Heart right ventricle (tissue), 16 donors: ENCODE measurements at regions not wholly inside any gene's neighbourhood (a gene's known extent, or its start where the extent isn't known, plus 50 kb on each side); places are given as distances from the start of the nearest gene placed in this dataset.

ENCODE experiments used
- ATAC-seq, 8 donors: fragments of 200-7000 bp; cut with Tn5 transposase; one replicate each; pipeline ENCODE4 v1.9.1; 2020; ENCODE audit warnings: mild to moderate bottlenecking in 8 of 8, moderate library complexity in 8 of 8, moderate number of reproducible peaks in 1 of 8
- DNase-seq, 2 donors: peaks; one replicate each; pipeline ENCODE4 v3.0.0-alpha.2; 2020
- H3K27ac ChIP-seq, 10 donors: fragments of 200-600 bp; sonication (generic) in 2 of 10; one replicate each; pipeline versions ENCODE4 v1.5.0 to v1.8.0; 2020 to 2022; ENCODE audit warnings: mild to moderate bottlenecking in 3 of 10
- H3K27me3 ChIP-seq, 7 donors: fragments of 200-600 bp; one replicate each; pipeline ENCODE4 v1.8.0; 2021 to 2022; ENCODE audit warnings: mild to moderate bottlenecking in 2 of 7
- H3K36me3 ChIP-seq, 9 donors: fragments of 200-600 bp; sonication (generic) in 1 of 9; one replicate each; pipeline versions ENCODE4 v1.5.0 to v1.8.0; 2020 to 2022; ENCODE audit warnings: mild to moderate bottlenecking in 2 of 9
- H3K4me1 ChIP-seq, 9 donors: fragments of 200-600 bp; sonication (generic) in 1 of 9; one replicate each; pipeline versions ENCODE4 v1.5.0 to v1.8.0; 2020 to 2022; ENCODE audit warnings: mild to moderate bottlenecking in 4 of 9
- H3K4me3 ChIP-seq, 10 donors: fragments of 200-600 bp; sonication (generic) in 2 of 10; one replicate each; pipeline versions ENCODE4 v1.5.0 to v1.8.0; 2020 to 2022; ENCODE audit warnings: mild to moderate bottlenecking in 7 of 10, moderate library complexity in 2 of 10
- H3K9me3 ChIP-seq, 11 donors: fragments of 200-600 bp in 10 of 11; sonication (generic) in 2 of 11; one replicate each; pipeline versions ENCODE4 v1.5.0 to v1.8.0; 2013 to 2022; ENCODE audit warnings: mild to moderate bottlenecking in 2 of 11, control low read depth in 1 of 11, moderate library complexity in 1 of 11
- WGBS, 2 donors: extraction: QIAGEN DNeasy Blood & Tissue Kit; methylation state at CpG; one replicate each; pipeline ENCODE4 v1.1.7; 2013; ENCODE audit warnings: inconsistent platforms in 1 of 2; 5-methylcytosine and 5-hydroxymethylcytosine counted together
- intact Hi-C, 10 donors: fragments of 100-400 bp; cut with DNase I; formaldehyde crosslinking; loops; one replicate each; pipeline versions ENCODE4 v1.11.1 to v1.14.2; 2022
- TF ChIP-seq, protein P1 (sequence below), 9 donors: fragments of 200-600 bp; sonication (generic) in 2 of 9; IDR thresholded peaks; one replicate each; pipeline versions ENCODE4 v1.5.0 to v1.8.0; 2021 to 2022; ENCODE audit warnings: antibody characterized with exemption in 9 of 9, mild to moderate bottlenecking in 5 of 9, moderate library complexity in 1 of 9
- donor health status: Arrhythmogenic right ventricular cardiomyopathy.
- donor health status: ischemic (EF 13 %, LVEDD 7.1; RV severe dilation, severe dysfunction).
- donor health status: healthy with polysubstance abuse.
- donor health status: DM: no; HTN: yes; CAD: no.
- donor health status: DM: no; HTN: no; CAD: no.
- donor health status: ischemic (EF 25% LVEDD 6.9; RV normal size, moderate dysfunction).
- donor health status: ischemic (EF 25% LVEDD 5.7; RV mildly dilated, moderate dysfunction).
- donor health status: healthy.
- donor health status: DM: yes; HTN: yes; CAD: no.
- donor health status: Ischemic cardiomyopathy.
- donor health status: ischemic (EF 35%, LVEDD 5.7; RV mildly dilated, moderate dysfunction).
- donor health status: nonischemic (EF 11% LVEDD 7.7; RV severe dilation, severe dysfunction).
- donor health status: DM: yes; HTN: yes; CAD: no.
- donor health status: PGD.
- donor health status: ischemic (EF 29% LVEDD 5.4; RV normal size, mild dysfunction).
- donor health status: nonischemic (EF 23%, LVEDD 6.1; RV moderate dilation, normal function).

DNA sequence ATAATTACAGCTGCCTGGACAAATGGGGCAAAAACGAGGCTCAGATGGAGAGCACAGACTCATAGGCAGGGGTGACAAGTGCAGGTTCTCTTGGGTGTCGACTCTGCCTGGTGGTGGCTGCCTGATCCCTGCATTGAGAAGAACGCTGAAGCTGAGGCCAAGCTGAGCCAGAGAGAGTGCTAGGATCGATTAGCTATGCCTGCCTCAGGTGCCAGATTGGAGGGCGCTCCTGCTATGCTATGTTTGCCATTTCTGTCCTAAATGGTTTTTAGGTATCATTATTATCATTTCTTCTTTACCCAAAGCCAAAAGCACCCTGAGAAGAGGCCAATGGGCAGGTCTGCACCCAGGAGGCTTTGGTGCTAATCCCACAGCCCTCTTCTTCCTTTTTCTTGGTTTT, 53.9 kb upstream of the SLC6A11 start:
- ATAC-seq (no peak), DNase-seq (no peak)
- Histone ChIP-seq H3K4me3 (no peak overlapping the region), H3K9me3 (no peaks in the 10 kb centered on the region), H3K36me3 (no peaks in the 10 kb centered on the region), H3K4me1 (no peaks in the 10 kb centered on the region), H3K27me3 (peaks cover 3 to 78% (median 65%) of the 10 kb centered on the region in 7 donors), H3K27ac (no peak overlapping the region)
- TF ChIP-seq, protein P1, sequence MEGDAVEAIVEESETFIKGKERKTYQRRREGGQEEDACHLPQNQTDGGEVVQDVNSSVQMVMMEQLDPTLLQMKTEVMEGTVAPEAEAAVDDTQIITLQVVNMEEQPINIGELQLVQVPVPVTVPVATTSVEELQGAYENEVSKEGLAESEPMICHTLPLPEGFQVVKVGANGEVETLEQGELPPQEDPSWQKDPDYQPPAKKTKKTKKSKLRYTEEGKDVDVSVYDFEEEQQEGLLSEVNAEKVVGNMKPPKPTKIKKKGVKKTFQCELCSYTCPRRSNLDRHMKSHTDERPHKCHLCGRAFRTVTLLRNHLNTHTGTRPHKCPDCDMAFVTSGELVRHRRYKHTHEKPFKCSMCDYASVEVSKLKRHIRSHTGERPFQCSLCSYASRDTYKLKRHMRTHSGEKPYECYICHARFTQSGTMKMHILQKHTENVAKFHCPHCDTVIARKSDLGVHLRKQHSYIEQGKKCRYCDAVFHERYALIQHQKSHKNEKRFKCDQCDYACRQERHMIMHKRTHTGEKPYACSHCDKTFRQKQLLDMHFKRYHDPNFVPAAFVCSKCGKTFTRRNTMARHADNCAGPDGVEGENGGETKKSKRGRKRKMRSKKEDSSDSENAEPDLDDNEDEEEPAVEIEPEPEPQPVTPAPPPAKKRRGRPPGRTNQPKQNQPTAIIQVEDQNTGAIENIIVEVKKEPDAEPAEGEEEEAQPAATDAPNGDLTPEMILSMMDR (IDR thresholded peaks at IDR 0.05) = no peak
- intact Hi-C loops = loop anchor here in 3 of 10 donors (5.0 kb wide), 3 partner anchors 120 to 295 kb away; no protein-coding TSS in a partner anchor
- 40 to 41% methylated on average over 5 of the region's 5 CpGs for WGBS, 2 donors

DNA sequence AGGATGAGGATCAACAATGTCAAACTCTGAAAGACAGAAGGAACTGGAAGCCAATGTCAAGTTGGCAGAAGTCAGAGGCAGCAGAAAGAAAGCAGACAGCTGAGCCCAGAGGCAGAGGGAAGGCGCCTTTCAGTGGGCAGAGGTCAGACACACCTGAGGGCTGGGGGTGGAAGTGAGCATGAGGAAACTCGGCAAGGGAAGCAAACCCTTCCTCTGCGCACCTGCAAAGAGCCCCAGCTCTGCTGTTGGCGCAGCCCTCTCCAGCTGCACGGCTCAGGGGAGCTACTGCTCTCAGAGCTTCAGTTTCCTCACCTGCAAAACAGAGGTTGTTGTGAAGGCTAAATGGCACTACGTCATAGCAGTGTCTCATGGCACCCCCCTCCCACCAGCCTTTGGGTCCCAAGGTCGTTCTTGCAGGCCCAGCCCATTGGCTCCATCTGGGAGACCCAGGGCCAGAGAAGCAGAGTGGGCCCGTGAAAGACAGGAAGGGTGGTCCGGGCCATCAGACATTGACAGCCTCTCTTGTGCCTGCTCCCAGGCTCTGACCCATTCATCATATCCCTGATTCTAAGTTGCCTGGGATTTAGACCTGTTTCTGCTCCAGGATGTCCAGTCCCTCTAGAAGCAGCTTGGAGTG, 53.3 kb upstream of the SLC6A11 start:
- intact Hi-C loops = loop anchor here in 3 of 10 donors (5.0 kb wide), 3 partner anchors 120 to 295 kb away; no protein-coding TSS in a partner anchor
- no peak for ATAC-seq
- no peak for DNase-seq
- H3K4me1 ChIP-seq = no peaks in the 10 kb centered on the region
- no peak overlapping the region for H3K27ac ChIP-seq
- no peaks in the 10 kb centered on the region for H3K36me3 ChIP-seq
- no peaks in the 10 kb centered on the region for H3K9me3 ChIP-seq
- TF ChIP-seq, protein P1 (IDR thresholded peaks at IDR 0.05) = no peak
- peaks cover 3 to 82% (median 65%) of the 10 kb centered on the region in 7 donors for H3K27me3 ChIP-seq
- H3K4me3 ChIP-seq = no peak overlapping the region
- WGBS, 2 donors = 63 to 70% methylated on average over 9 of the region's 9 CpGs

DNA sequence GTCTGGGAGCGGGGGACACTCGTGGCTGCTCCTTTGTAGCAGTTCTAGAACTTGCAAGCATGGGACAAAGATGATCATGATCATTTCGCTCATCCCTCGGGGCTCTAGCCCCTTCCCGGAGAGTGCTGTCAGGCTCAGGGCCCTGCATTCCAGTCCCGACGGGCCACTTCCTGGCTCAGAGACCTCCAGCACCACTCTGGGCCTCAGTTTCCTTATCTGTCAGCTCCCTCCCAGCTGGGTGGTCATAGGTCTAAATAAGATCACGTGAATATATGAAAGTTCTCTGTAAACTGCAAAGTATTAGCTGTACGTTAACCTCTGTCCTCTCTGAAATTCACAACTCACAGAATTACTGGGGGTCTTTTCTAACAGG, 52.8 kb upstream of the SLC6A11 start:
- no peaks in the 10 kb centered on the region for H3K9me3 ChIP-seq
- WGBS, 2 donors = 77 to 82% methylated on average over 9 of the region's 9 CpGs
- TF ChIP-seq, protein P1 (IDR thresholded peaks at IDR 0.05) = no peak
- no peaks in the 10 kb centered on the region for H3K4me1 ChIP-seq
- ATAC-seq = no peak
- intact Hi-C loops = loop anchor here in 3 of 10 donors (5.0 kb wide), 3 partner anchors 119 to 294 kb away; no protein-coding TSS in a partner anchor
- no peak overlapping the region for H3K4me3 ChIP-seq
- no peaks in the 10 kb centered on the region for H3K36me3 ChIP-seq
- H3K27me3 ChIP-seq = peaks cover 3 to 80% (median 62%) of the 10 kb centered on the region in 7 donors
- DNase-seq = no peak
- H3K27ac ChIP-seq = no peak overlapping the region

DNA sequence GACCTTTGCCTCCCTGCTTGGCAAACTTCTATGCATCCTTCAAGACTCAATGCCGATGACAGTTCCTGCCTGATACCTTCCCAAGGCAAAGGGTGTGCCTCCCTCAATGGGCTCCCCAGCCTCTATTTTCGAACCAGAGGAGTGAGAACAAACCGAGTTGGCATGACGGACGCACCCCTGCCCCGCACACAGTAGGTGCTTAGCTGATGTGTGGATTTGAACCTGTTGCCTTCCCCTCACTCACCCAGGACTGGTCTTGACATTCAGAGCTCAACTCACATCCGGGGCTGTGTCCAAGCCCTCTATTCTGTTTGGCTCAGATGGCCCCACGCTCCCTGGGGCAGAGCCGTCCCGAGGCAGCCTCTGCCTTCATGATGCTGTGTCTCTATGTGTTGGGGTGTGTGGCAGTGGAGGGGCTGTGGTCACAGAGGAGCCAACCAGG, 52.2 kb upstream of the SLC6A11 start:
- 79 to 83% methylated on average over 10 of the region's 10 CpGs for WGBS, 2 donors
- Histone ChIP-seq H3K27me3 (peaks cover 3 to 78% (median 59%) of the 10 kb centered on the region in 7 donors), H3K9me3 (no peaks in the 10 kb centered on the region), H3K4me1 (no peaks in the 10 kb centered on the region), H3K27ac (no peak overlapping the region), H3K4me3 (no peak overlapping the region), H3K36me3 (no peaks in the 10 kb centered on the region)
- DNase-seq (no peak), ATAC-seq (peak in 1 of 8 donors; percentile 40)
- intact Hi-C loops = loop anchor here in 3 of 10 donors (5.0 kb wide), 3 partner anchors 118 to 293 kb away; no protein-coding TSS in a partner anchor
- TF ChIP-seq, protein P1 (IDR thresholded peaks at IDR 0.05) = no peak
